ENCODE measurements at regions not wholly inside any gene's neighbourhood (a gene's known extent, or its start where the extent isn't known, plus 50 kb on each side); places are given as distances from the start of the nearest gene placed in this dataset.
"Not testable (repeated sequence)": the region's sequence is repeated elsewhere in the genome, so short reads cannot be mapped to it uniquely, and the experiment has no call there.

GRCh38 chr6:125465332-125465731 is 163.6 kb upstream of the HDDC2 start:
- TF ChIP-seq, protein P1, sequence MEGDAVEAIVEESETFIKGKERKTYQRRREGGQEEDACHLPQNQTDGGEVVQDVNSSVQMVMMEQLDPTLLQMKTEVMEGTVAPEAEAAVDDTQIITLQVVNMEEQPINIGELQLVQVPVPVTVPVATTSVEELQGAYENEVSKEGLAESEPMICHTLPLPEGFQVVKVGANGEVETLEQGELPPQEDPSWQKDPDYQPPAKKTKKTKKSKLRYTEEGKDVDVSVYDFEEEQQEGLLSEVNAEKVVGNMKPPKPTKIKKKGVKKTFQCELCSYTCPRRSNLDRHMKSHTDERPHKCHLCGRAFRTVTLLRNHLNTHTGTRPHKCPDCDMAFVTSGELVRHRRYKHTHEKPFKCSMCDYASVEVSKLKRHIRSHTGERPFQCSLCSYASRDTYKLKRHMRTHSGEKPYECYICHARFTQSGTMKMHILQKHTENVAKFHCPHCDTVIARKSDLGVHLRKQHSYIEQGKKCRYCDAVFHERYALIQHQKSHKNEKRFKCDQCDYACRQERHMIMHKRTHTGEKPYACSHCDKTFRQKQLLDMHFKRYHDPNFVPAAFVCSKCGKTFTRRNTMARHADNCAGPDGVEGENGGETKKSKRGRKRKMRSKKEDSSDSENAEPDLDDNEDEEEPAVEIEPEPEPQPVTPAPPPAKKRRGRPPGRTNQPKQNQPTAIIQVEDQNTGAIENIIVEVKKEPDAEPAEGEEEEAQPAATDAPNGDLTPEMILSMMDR (IDR thresholded peaks at IDR 0.05), result not testable (repeated sequence)
- TF ChIP-seq POLR2A (IDR thresholded peaks at IDR 0.05), result not testable (repeated sequence)
